Thymus (tissue), 11 donors: ENCODE measurements at regions not wholly inside any gene's neighbourhood (a gene's known extent, or its start where the extent isn't known, plus 50 kb on each side); places are given as distances from the start of the nearest gene placed in this dataset.

Source experiments
- DNase-seq, 9 donors: peaks; one replicate each; pipeline ENCODE4 v3.0.0-alpha.2; 2013; ENCODE audit warnings: low spot score in 9 of 9, low read depth in 6 of 9, missing footprints in 1 of 9
- H3K27ac ChIP-seq, 2 donors: one replicate each; pipeline ENCODE4 v1.5.1; 2013; ENCODE audit warnings: control low read depth in 1 of 2, low read depth in 1 of 2, low read length in 1 of 2, mild to moderate bottlenecking in 1 of 2, moderate library complexity in 1 of 2
- H3K27me3 ChIP-seq, 2 donors: one replicate each; pipeline ENCODE4 v1.5.1; 2013; ENCODE audit warnings: low read length in 1 of 2; ENCODE audit not compliant: control insufficient read depth in 2 of 2, insufficient read depth in 1 of 2
- H3K36me3 ChIP-seq, 2 donors: one replicate each; pipeline ENCODE4 v1.5.1; 2013; ENCODE audit warnings: low read length in 1 of 2, mild to moderate bottlenecking in 1 of 2, moderate library complexity in 1 of 2; ENCODE audit not compliant: control insufficient read depth in 2 of 2, insufficient read depth in 2 of 2
- H3K4me1 ChIP-seq, 2 donors: one replicate each; pipeline ENCODE4 v1.5.1; 2013; ENCODE audit warnings: low read length in 2 of 2; ENCODE audit not compliant: control insufficient read depth in 2 of 2, insufficient read depth in 2 of 2
- H3K4me3 ChIP-seq, 2 donors: one replicate each; pipeline ENCODE4 v1.5.1; 2013; ENCODE audit warnings: low read length in 2 of 2, control low read depth in 1 of 2, mild to moderate bottlenecking in 1 of 2
- H3K9me3 ChIP-seq, 2 donors: one replicate each; pipeline ENCODE4 v1.5.1; 2013; ENCODE audit warnings: low read length in 1 of 2, mild to moderate bottlenecking in 1 of 2; ENCODE audit not compliant: control insufficient read depth in 2 of 2, insufficient read depth in 1 of 2
- WGBS: extraction: QIAGEN DNeasy Blood & Tissue Kit; methylation state at CpG from one replicate; pipeline ENCODE4 v1.1.7; 2013; 5-methylcytosine and 5-hydroxymethylcytosine counted together
- donor health status: healthy.

- Histone ChIP-seq H3K36me3 (no peaks in the 10 kb centered on the region), H3K9me3 (no peaks in the 10 kb centered on the region), H3K4me3 (no peak overlapping the region), H3K4me1 (no peaks in the 10 kb centered on the region), H3K27ac (no peak overlapping the region), H3K27me3 (no peaks in the 10 kb centered on the region)
- no peak for DNase-seq
- WGBS: 85% methylated on average over 2 of the region's 2 CpGs
Measured at GRCh38 chr20:22473293-22473692, 111.1 kb downstream of the FOXA2 start.

GRCh38 chr20:22472447-22473100, 111.8 kb downstream of the FOXA2 start:
- Histone ChIP-seq H3K27me3 (no peaks in the 10 kb centered on the region), H3K4me3 (no peak overlapping the region), H3K36me3 (no peaks in the 10 kb centered on the region), H3K9me3 (no peaks in the 10 kb centered on the region), H3K4me1 (no peaks in the 10 kb centered on the region), H3K27ac (no peak overlapping the region)
- DNase-seq: no peak
- WGBS: 92% methylated on average over 20 of the region's 20 CpGs

- no peak for DNase-seq
- no peak overlapping the region for H3K27ac ChIP-seq
- 91% methylated on average over 9 of the region's 9 CpGs for WGBS
- H3K4me3 ChIP-seq: no peak overlapping the region
- H3K9me3 ChIP-seq: no peaks in the 10 kb centered on the region
- H3K27me3 ChIP-seq: no peaks in the 10 kb centered on the region
- H3K36me3 ChIP-seq: no peaks in the 10 kb centered on the region
- no peaks in the 10 kb centered on the region for H3K4me1 ChIP-seq
Measured at GRCh38 chr20:22471156-22471836, 113.1 kb downstream of the FOXA2 start.

GRCh38 chr20:22470620-22471026, 113.7 kb downstream of the FOXA2 start:
- Histone ChIP-seq H3K4me1 (no peaks in the 10 kb centered on the region), H3K27ac (no peak overlapping the region), H3K9me3 (no peaks in the 10 kb centered on the region), H3K27me3 (no peaks in the 10 kb centered on the region), H3K4me3 (no peak overlapping the region), H3K36me3 (no peaks in the 10 kb centered on the region)
- DNase-seq: no peak
- WGBS: 87% methylated on average over 1 of the region's 1 CpG

GRCh38 chr20:22466447-22467171, 117.8 kb downstream of the FOXA2 start:
- Histone ChIP-seq H3K4me1 (no peaks in the 10 kb centered on the region), H3K27ac (no peak overlapping the region), H3K9me3 (no peaks in the 10 kb centered on the region), H3K27me3 (no peaks in the 10 kb centered on the region), H3K4me3 (no peak overlapping the region), H3K36me3 (no peaks in the 10 kb centered on the region)
- DNase-seq: no peak
- WGBS: 61% methylated on average over 7 of the region's 7 CpGs

- no peaks in the 10 kb centered on the region for H3K36me3 ChIP-seq
- H3K9me3 ChIP-seq: no peaks in the 10 kb centered on the region
- no peak overlapping the region for H3K27ac ChIP-seq
- H3K27me3 ChIP-seq: no peaks in the 10 kb centered on the region
- H3K4me3 ChIP-seq: no peak overlapping the region
- H3K4me1 ChIP-seq: no peaks in the 10 kb centered on the region
- no peak for DNase-seq
- 90% methylated on average over 5 of the region's 5 CpGs for WGBS
Measured at GRCh38 chr20:22465622-22466446, 118.5 kb downstream of the FOXA2 start.

- no peaks in the 10 kb centered on the region for H3K4me1 ChIP-seq
Measured at GRCh38 chr20:22464312-22465003, 119.9 kb downstream of the FOXA2 start.

GRCh38 chr20:22462975-22463914, 121.1 kb downstream of the FOXA2 start:
- WGBS: 79% methylated on average over 11 of the region's 11 CpGs
- no peak for DNase-seq
- no peak overlapping the region for H3K27ac ChIP-seq
- no peaks in the 10 kb centered on the region for H3K4me1 ChIP-seq
- H3K27me3 ChIP-seq: no peaks in the 10 kb centered on the region
- no peaks in the 10 kb centered on the region for H3K36me3 ChIP-seq
- no peak overlapping the region for H3K4me3 ChIP-seq
- no peaks in the 10 kb centered on the region for H3K9me3 ChIP-seq

More at GRCh38 chr20:22464312-22465003, 119.9 kb downstream of the FOXA2 start:
- H3K27ac ChIP-seq: no peak overlapping the region
- no peak overlapping the region for H3K4me3 ChIP-seq
- no peak for DNase-seq
- no peaks in the 10 kb centered on the region for H3K36me3 ChIP-seq
- no peaks in the 10 kb centered on the region for H3K9me3 ChIP-seq
- WGBS: 96% methylated on average over 5 of the region's 5 CpGs
- no peaks in the 10 kb centered on the region for H3K27me3 ChIP-seq
